ENCODE measurements at regions not wholly inside any gene's neighbourhood (a gene's known extent, or its start where the extent isn't known, plus 50 kb on each side); places are given as distances from the start of the nearest gene placed in this dataset.

DNA sequence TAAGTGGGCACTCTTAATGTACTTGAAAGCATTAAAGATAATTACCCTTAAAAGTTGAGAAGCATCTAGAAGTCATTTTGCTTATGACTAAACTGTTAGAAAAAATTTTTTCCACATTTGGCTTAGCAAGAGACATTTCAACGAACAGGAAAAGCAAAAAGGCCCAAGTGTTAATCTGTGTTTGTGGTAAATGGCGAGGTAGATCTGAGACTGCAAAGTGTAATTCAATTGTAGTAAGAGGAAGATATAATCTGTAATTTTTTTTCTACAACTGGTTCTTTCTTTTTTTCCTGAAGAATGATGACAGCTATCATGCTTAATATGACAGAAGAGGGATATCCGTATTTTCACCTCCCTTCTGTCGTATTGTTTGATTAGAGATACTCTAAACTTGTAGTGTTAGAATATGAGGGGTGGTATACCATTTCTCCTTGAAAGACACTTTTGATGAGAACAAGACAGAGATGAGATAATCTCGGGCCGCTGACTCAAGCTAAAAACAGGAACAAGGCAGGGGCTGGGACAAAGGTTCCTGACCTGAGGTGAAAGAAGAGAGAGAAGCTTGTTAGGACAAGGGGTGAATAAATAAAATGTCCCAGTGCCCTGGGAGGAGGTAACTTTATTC, 459.3 kb upstream of the ZNF608 start:
- no peak for DNase-seq (ENCODE audit: low read depth)

DNA sequence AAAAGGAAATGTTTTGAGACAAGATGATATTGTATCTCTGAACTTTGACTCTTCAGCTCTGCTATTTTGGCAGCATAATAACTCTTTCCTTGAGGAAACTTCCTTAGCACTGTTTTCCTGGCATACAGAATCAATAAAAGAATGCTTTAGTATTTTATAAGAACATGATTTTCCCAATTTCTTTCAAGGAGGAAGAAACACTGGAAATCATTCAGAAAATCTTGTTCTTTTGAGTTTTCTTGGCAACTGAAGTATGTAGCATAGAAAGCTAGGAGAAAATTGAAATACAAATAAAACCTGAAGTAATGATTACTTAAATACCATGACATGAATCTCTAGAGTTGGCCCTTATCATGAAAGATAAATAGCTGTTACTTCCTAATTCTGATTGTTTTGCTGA, 461.4 kb upstream of the ZNF608 start:
- DNase-seq (ENCODE audit: low read depth): no peak

DNA sequence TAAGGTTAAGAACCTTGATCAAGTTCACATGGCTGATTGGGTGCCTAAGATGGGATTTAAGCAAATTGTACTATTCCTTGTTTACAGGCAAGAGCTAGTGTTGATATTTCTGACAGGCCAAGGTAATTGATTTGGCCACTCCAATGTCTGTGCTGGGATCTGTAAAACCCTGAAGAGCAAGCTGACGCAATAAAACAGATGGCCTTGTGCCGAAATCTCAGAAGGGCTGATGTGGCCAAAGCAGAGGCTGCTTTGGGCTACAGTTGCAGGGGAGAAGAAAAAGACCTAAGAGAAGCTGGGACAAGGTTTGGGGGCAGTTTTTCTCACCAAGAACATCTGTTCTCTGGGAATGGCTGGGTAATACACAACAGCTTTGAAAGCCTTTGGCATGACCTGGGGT, 463.2 kb upstream of the ZNF608 start:
- DNase-seq (ENCODE audit: low read depth): no peak

DNA sequence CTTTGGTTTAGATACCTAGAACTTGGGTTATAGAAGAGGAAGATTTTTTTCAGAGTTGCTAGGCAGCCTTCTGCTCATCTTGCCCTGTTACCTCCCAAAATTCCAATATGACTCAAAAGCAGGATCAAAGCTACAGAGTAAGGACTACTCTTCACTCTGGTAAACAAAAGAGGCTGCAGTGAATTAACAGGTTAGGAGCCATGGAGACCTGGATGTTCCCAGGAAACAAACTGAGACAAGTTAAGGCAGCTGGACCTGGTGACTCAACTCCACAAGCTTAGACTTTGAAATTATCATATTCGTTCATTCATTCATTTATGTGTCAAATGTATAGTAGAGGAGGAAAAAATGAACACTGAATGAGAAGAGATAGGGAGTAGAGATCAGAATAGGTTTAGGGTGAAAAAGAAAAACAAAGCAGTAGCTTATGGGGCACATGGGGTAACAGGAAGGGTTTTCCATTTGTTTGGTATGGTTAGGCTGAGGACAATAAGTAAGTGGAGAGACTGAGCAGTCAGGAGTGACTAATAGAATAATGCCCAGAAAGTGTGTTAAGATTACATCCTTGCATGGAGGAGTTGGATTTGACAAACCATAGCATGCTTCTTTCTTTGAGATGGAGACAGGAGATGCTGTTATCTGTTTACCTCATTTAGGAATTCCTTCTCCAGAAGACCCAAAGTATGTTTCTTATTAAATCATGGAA, 464.0 kb upstream of the ZNF608 start:
- no peak for DNase-seq (ENCODE audit: low read depth)

DNA sequence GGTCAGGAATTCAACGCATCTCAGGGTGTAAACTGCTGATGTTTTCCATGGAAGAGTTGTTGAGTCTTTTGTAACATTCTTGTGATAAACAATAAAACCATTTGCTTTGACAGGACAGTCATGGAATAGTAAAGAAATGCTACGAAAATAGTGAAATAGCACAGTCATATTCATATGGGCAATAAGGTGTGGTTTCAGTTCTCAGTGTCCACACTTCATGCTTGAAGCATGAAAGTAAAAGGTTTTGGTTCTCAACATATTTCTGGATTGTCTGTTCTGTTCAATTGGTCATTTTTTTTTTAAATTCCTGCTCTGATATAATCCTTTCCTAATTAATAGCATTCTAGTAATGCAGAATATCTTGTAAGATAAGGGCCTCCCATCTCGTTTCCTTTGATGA, 467.6 kb upstream of the ZNF608 start:
- DNase-seq (ENCODE audit: low read depth): no peak

DNA sequence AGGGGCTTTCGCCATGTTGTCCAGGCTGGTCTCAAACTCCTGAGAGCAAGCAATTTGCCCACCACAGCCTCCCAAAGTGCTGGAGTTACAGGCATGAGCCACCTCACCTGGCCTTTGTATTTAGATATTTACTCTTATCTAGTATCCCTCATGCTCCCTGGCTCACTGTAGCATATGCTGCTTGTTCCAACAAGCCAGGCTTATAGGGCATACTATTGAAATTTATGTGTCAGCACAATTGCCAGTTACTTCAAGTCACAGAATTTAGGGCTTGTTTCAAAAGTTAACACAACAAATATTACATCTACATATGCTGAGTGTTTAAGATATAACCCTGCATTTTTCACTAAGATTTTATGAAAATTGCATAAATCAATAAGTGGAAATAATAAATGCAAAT, 469.2 kb upstream of the ZNF608 start:
- DNase-seq (ENCODE audit: low read depth): no peak

DNA sequence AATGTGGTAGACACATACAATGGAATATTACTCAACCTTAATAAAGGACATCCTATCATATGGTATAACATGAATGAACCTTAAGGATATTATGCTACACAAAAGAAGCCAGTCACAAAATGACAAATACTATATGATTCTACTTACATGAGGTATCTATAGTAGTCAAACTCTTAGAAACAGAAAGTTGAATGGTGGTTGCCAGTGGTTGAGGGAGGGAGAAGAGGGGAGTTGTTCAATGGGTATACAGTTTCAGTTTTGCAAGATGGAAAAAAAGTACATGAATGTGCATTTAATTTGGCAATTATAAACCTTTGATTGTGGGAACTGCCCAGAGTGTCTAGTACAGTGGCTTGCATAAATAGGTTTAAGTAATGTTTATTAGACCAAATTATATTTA, 473.3 kb upstream of the ZNF608 start:
- DNase-seq (ENCODE audit: low read depth): no peak

DNA sequence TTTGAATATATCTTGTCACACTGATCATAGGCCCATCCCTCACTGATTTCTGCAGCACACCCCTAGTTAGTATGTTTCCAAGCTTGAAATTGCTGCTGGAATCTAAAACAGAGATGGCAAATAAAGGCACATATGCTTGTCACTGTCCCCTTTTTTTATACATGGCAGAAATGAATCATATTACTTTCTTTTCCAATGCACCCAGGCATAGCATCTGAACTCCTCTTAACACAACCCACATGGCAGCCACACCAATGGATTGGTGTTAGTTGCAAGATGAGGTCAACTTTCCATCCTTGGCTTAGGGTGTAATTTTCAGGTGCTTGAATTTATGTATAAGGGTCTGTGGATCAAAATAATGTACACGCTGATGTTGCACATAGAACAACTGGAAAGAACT, 473.8 kb upstream of the ZNF608 start:
- DNase-seq (ENCODE audit: low read depth): no peak

DNA sequence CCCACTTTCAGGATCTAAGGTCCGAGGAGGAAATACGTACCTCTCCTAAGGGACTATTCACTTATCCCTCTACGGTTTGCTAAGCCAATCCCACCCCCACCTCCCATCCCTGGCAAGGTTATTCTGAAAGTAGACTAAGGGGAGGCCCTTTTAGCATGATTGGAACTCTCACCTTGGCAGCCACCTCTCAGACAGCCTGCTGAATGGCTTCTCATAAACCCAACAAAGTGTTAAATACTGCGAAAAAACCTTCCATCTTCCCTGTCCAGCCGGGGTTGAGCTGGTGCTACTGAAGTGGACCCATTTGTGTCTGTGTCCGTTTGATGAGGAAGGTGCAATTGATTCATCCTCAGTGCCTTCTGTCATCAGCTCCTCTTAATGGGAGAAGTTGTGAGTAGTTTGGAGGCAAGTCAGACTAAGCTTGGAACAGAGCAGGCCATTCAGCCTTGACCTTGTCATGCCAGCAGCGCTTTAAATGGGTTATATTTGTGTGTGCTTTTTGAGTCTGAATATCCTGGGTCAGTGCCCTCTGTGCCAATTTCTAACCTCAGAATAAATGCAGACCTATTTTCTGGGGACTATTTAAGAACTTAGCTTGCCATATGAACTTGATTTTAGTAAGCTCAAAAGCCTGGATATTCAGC, 476.3 kb upstream of the ZNF608 start:
- no peak for DNase-seq (ENCODE audit: low read depth)

DNA sequence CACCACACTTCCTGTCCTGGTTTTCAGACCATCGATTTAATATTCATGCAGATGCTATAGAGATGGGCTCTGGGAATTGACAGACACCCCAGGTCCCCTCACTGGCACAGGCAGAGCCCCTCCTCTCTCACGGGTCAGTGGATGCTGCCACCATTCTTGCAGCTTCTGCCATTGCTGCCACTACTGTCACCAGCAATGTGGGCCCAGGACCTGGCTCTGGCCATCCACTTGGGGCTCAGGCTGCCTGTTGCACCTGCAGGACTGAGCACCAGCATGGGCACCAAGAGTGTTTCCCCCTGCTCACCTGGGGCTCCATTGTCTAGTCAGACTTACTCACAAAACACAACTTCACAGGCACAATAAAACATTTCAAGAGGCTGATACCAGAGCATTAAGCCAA, 479.0 kb upstream of the ZNF608 start:
- DNase-seq (ENCODE audit: low read depth): no peak

DNA sequence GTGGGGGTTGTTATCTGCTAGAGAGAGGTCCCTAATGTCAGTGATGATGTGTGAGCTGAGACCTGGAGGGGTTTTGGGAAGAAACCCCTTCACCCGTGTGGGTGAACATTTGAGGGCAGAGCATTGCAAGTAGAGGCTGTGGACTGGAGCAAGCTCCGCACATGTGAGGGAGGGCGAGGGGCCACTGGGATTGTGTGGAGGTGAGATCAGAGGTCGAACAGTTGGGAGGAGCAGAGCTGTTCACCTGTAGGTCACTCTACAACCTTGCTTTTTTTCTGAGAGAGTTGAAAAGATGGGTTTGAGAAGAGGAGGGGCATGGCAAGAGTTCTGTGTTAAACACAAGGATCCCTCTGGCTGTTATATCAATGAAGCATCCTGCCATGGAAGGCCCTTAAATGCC, 480.4 kb upstream of the ZNF608 start:
- no peak for DNase-seq (ENCODE audit: low read depth)

DNA sequence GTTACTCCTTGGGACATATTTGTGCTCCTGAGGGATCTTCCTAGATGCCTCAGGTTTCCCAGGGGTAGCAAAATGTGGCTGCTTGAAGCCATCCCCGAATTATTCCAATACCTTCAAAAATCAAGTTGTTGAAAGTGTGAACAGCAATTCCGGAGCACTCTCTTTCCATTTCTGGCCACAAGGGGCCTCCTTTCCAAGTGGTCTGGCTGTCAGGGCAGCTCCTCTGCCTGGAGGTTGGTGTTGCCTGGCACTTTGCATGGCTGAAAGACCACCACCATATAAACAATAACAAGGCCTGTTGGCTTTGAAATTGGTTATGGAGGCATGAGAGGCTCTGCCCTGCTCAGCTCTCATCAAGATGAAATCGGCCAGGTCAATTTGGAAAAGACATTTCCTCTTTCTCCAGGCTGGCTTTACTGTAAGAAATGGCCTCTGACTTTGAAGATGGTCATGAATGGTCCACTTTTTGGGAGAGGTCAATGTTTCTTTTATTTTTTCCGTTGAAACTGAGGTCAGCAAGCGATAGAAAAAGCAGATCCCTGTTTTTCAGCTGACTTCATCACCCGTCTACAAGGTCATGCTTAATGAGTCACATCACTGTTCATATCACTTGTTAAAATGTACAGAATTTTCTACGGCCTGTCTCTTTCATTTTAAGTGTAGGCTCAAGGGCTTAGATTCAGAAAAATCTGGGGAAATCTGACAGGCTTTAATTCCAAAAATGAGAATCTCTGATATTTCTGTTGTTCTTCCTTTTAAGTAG, 481.1 kb upstream of the ZNF608 start:
- no peak for DNase-seq (ENCODE audit: low read depth)

DNA sequence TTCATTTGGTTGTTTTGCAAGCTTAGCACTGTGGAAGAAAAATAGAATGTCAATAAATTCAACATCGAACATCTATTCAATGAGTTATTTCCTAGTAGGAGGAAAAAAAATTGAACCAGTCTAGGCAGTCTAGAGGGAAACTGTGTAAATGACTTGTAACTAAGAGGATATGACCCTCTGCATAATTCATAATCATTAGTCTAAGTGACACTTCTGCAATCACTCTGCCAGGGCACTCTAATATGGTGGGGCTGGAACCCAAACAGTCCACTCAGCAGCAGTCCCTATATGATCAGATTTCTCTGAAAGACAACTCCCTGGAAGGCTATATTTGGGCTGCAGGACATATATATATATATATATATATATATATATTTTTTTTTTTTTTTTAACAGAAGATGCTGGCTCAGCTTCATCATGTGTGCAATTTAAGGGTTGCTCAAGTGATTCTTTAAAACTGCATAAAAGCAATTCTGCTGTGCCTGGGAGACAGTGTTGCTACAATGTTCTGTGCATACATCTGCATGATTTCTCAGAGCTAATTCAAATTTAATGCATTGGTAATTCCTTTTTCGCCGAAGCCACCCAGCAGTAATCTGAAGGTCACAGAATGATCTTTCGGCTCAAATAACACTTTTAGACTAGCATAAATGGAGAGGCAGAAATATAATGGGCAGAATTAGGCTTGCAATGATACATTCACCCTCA, 482.1 kb upstream of the ZNF608 start:
- DNase-seq (ENCODE audit: low read depth): no peak

DNA sequence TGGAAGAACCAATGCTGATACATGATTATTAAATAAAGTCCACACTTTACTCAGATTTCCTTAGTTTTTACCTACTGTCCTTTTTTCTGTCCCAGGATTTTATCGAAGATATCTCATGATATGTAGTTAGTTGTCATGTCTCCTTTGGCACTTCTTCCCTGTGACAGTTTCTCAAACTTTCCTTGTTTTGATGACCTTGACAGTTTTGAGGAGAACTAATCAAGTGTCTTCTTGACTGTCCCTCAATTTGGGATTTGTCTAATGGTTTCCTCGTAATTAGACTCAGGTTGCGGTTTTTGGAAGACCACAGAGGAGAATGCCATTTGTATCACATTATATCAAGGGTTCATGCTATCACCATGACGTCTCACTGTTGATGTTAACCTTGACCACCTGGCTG, 483.1 kb upstream of the ZNF608 start:
- no peak for DNase-seq (ENCODE audit: low read depth)

DNA sequence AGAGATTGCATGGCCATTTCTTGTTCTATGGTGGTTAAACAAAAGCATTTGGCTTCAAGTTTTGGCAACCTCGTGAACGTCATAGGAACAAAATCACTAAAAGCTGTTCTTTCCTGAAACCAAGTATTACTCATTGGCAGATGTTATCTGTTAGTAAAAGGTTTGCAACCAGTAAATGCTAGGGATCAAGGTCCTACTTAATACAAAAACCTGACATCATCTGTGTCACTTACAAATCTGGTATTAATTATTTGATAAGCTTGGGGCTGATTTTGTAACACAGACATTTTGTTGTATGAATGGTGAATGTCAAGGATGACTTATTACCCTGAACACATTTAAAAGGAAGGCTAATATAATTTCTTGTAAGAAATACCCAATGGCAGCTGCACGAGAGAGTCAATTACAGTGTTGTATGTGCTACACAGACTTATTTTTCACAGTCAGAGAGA, 486.4 kb upstream of the ZNF608 start:
- DNase-seq (ENCODE audit: low read depth): no peak

DNA sequence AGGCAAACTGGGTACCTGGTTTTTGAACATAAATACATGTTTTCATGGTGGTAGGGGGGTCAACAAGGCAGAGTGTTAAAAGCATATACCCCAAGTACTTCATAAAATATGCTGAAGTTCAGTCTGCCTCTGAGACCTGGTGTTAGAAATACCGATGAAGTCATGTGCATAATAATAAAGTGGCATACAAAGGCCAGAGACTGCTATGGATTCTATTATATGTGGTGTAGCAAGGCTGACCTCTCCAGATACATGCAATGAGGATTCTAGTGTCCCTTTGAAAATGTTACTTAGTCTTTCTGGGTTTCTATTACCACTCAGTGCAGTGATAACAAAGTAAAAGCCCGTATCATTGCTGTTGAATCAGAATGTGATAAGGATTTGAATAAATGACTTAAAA, 487.5 kb upstream of the ZNF608 start:
- DNase-seq (ENCODE audit: low read depth): no peak

DNA sequence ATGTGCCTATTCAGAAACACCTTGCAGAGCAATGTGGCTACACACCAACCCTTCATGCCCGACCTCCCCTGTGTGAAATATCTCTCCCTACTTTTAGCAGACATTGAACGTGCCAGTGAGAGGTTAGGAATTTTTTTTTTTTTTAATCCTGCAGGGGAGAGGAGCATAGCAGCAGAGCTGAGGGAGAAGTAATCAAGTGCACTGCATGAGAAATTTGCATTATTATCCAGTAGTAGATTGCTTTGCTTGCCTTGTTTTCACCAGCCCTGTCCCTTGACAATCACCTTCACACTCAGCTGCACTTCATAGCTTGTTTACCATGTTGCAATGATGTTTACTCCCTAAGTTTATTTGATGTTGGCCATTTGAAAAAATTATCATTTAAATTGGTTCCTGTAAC, 489.6 kb upstream of the ZNF608 start:
- no peak for DNase-seq (ENCODE audit: low read depth)

DNA sequence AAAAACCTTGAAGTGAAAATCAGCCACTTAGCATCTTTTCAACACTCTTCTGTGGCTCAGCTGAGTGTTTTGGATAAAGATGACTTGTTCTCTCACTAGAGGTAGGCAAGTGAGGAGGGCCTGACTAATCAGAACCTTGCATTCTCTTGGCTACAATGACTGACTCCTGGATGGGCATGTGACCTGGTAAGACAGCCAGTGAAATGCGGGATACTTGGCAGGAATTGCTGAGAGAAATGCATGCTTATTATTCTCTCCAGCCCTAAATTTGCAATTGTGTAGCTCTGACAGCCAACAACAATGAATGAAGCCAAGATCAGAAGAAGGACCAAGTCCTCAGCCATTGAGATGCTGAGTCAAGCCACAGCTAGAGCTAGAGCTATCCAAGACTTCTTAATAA, 490.5 kb upstream of the ZNF608 start:
- DNase-seq (ENCODE audit: low read depth): no peak

DNA sequence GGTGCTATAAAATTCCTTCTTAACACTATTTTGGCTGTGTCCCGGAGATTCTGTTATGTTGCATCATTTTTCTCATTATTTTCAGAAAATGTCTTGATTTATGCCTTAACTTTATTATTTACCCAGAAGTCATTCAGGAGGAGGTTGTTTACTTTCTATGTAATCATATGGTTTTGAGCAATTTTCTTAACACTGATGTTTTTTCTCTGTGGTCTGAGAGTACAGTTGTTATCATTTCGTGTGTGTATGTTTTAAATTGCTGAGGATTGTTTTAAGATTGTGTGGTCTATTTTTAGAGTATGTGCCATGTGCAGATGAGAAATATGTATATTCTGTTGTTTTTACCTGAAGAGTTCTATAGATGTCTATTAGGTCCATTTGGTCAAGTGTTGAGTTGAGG, 498.1 kb upstream of the ZNF608 start:
- no peak for DNase-seq (ENCODE audit: low read depth)

DNA sequence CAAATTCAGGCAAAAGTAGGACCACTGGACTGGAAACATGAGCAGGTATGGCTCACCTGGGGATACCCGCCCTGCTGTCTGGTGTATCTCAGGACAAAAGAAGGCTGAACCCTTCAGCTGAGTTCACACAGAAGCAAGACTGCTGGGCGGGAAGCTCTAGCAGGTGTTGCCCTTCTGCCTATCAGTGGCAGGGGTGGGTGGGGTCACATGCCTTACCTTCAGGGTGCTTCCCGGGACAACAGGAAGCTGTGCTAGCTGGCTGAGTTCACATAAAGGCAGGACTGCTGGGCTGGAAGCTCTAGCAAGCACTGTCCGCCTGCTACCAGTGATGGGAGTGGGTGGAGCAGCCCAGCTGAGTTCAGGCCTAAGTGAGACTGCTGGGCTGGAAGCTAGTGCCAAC, 498.8 kb upstream of the ZNF608 start:
- no peak for DNase-seq (ENCODE audit: low read depth)

DNA sequence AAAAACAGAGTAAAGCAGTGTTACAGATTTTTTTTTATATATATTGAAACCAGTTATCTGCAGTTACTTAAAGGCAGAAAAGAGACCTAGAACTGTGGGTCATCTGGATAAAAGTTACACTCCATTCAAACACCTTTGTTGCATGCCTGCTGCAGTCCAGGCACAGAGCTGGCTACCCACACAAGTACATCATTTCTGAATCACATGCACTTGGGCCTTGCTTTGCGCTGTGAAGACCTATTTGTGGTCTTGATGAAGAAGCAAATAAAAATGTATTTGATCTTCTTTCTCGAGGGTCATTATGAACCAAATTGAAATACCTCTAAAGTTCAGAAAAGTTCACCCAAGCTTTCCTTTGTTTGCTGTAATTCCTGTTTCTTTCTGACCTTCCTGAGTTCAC, 503.0 kb upstream of the ZNF608 start:
- no peak for DNase-seq (ENCODE audit: low read depth)

DNA sequence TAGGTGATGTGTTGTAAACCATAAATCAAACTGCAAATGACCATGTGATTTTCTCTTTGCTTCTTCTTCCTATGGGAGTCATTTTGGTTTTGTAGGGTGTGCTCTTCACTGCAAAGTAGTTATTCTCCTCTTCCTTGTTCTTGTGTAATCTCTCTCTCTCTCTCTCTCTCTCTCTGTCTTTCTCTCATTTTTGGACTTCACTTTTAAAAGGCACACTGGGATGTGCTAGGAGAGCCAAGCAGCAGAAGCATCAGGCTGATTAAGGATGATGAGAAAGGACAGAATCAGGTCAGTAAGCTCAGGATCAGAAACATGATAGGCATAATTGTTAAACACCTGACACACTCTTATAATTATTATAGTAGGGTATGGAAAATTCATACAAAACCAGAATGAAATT, 505.3 kb upstream of the ZNF608 start:
- no peak for DNase-seq (ENCODE audit: low read depth)
